ENCODE measurements at regions not wholly inside any gene's neighbourhood (a gene's known extent, or its start where the extent isn't known, plus 50 kb on each side); places are given as distances from the start of the nearest gene placed in this dataset.
"Not testable (repeated sequence)": the region's sequence is repeated elsewhere in the genome, so short reads cannot be mapped to it uniquely, and the experiment has no call there.

- DNase-seq: not testable (repeated sequence)
These were observed 50.4 kb upstream of the TTC34 start for GRCh38 chr1:2851918-2852317.

- no peak for DNase-seq
These were observed 52.2 kb upstream of the TTC34 start for GRCh38 chr1:2853711-2854110.

- no peak for DNase-seq
These were observed 52.7 kb upstream of the TTC34 start for GRCh38 chr1:2854151-2854550.

GRCh38 chr1:2854611-2855010 lies 53.1 kb upstream of the TTC34 start:
- no peak for DNase-seq

- no peak for DNase-seq
These were observed 53.9 kb upstream of the TTC34 start for GRCh38 chr1:2855206-2856065.

GRCh38 chr1:2856066-2856390 lies 54.5 kb upstream of the TTC34 start:
- no peak for DNase-seq

GRCh38 chr1:2856676-2857375 lies 55.3 kb upstream of the TTC34 start:
- DNase-seq: no peak

GRCh38 chr1:2857521-2857920 lies 56.0 kb upstream of the TTC34 start:
- no peak for DNase-seq

- no peak for DNase-seq
These were observed 57.2 kb upstream of the TTC34 start for GRCh38 chr1:2858676-2859075.

- no peak for DNase-seq
These were observed 57.9 kb upstream of the TTC34 start for GRCh38 chr1:2859219-2859880.

- DNase-seq: no peak
These were observed 58.5 kb upstream of the TTC34 start for GRCh38 chr1:2859881-2860430.

GRCh38 chr1:2860476-2861142 lies 59.1 kb upstream of the TTC34 start:
- no peak for DNase-seq

GRCh38 chr1:2861143-2861987 lies 59.9 kb upstream of the TTC34 start:
- no peak for DNase-seq

- no peak for DNase-seq
These were observed 60.7 kb upstream of the TTC34 start for GRCh38 chr1:2861988-2862813.

GRCh38 chr1:2862814-2863647 lies 61.5 kb upstream of the TTC34 start:
- DNase-seq: no peak

GRCh38 chr1:2863648-2863963 lies 62.1 kb upstream of the TTC34 start:
- no peak for DNase-seq

- no peak for DNase-seq
These were observed 62.9 kb upstream of the TTC34 start for GRCh38 chr1:2864203-2864905.

GRCh38 chr1:2865000-2865399 lies 63.5 kb upstream of the TTC34 start:
- DNase-seq: no peak

GRCh38 chr1:2865571-2866421 lies 64.3 kb upstream of the TTC34 start:
- no peak for DNase-seq

Measured in activated naive CD4-positive, alpha-beta T cell treated with Interleukin-2 at 50 U/mL for 16 hours (primary cell).